ENCODE measurements at regions not wholly inside any gene's neighbourhood (a gene's known extent, or its start where the extent isn't known, plus 50 kb on each side); places are given as distances from the start of the nearest gene placed in this dataset.

DNA sequence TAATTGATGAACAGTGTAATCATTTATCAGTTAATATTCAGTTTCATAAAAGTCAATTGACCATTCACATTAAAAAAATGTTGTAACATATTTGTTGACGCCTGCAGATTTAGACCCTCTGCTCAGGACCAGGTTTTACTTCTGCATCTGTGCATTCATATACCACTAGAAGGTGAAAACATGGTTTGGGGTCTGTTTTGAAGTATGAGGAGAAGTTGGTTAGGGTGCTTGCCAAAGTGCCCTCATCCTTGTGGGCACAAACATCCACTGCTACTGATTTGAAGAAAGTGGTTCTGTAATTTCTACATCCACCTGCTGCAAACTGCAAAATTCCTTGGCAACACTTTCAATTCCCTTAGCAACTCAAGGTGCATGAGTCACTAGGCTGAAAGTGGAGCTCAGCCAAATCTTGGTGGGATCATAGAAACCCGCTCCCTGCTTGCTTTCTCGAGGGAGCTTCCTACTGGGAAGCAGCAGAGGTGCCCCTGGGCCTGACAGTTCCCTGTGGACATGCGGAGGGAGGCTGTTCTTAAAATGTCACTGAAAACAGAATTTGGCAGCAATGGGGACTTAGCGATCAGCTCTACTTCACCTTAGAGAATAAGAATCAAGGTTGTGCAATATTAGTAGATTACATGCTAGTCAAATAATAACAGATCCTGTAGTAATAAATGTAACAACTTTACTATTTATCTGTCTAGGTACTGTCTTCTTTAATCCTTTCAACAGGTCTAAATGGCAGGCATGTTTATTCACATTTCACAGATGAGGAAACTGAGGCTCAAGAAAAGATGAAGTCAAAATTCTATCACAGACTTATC, 301.0 kb upstream of the TBL1XR1 start:
- TF ChIP-seq CREB1 (IDR thresholded peaks at IDR 0.05) (no peak), POLR2A (IDR thresholded peaks at IDR 0.05; ENCODE audit: control extremely low read depth in 1 of 2, low read depth in 2 of 2, low read length in 2 of 2) (no peak), RAD21 (IDR thresholded peaks at IDR 0.05 in 1 of 2, conservative IDR thresholded peaks at IDR 0.05 in 1 of 2; ENCODE audit: low read depth in 2 of 2, low read length in 2 of 2) (no peak), TAF1 (IDR thresholded peaks at IDR 0.05; ENCODE audit: low read depth, low read length) (no peak), EP300 (IDR thresholded peaks at IDR 0.05; ENCODE audit: borderline replicate concordance in 1 of 2, low read depth in 2 of 2, low read length in 2 of 2) (no peak), CHD2 (IDR thresholded peaks at IDR 0.05; ENCODE audit: low read length) (no peak), NANOG (IDR thresholded peaks at IDR 0.05; ENCODE audit: insufficient read depth, low read depth, low read length, poor library complexity, severe bottlenecking) (no peak), EZH2 (IDR thresholded peaks at IDR 0.05; ENCODE audit: low read depth, low read length, severe bottlenecking) (no peak), YY1 (IDR thresholded peaks at IDR 0.05; ENCODE audit: low read depth, low read length) (no peak)
- TF ChIP-seq, protein P1, sequence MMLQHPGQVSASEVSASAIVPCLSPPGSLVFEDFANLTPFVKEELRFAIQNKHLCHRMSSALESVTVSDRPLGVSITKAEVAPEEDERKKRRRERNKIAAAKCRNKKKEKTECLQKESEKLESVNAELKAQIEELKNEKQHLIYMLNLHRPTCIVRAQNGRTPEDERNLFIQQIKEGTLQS (IDR thresholded peaks at IDR 0.05; ENCODE audit: insufficient read depth, low read depth, low read length) = no peak
- TF ChIP-seq, protein P2, sequence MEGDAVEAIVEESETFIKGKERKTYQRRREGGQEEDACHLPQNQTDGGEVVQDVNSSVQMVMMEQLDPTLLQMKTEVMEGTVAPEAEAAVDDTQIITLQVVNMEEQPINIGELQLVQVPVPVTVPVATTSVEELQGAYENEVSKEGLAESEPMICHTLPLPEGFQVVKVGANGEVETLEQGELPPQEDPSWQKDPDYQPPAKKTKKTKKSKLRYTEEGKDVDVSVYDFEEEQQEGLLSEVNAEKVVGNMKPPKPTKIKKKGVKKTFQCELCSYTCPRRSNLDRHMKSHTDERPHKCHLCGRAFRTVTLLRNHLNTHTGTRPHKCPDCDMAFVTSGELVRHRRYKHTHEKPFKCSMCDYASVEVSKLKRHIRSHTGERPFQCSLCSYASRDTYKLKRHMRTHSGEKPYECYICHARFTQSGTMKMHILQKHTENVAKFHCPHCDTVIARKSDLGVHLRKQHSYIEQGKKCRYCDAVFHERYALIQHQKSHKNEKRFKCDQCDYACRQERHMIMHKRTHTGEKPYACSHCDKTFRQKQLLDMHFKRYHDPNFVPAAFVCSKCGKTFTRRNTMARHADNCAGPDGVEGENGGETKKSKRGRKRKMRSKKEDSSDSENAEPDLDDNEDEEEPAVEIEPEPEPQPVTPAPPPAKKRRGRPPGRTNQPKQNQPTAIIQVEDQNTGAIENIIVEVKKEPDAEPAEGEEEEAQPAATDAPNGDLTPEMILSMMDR (IDR thresholded peaks at IDR 0.05; ENCODE audit: control extremely low read depth in 1 of 3, insufficient read depth in 1 of 3, low read depth in 1 of 3, low read length in 3 of 3) = no peak
